ENCODE measurements at regions not wholly inside any gene's neighbourhood (a gene's known extent, or its start where the extent isn't known, plus 50 kb on each side); places are given as distances from the start of the nearest gene placed in this dataset.

- Histone ChIP-seq H4K20me1 (ENCODE audit: insufficient read depth, low read length) (no peaks in the 10 kb centered on the region), H3K4me2 (ENCODE audit: low read length) (no peak overlapping the region), H3K9me3 (ENCODE audit: low read length) (no peaks in the 10 kb centered on the region), H3K4me3 (ENCODE audit: low read depth, low read length, poor library complexity, severe bottlenecking) (no peak overlapping the region), H3K4me1 (ENCODE audit: insufficient read depth, low read length, poor library complexity, severe bottlenecking) (no peaks in the 10 kb centered on the region), H3K79me2 (ENCODE audit: insufficient read depth, low read depth, low read length) (no peaks in the 10 kb centered on the region), H3K36me3 (ENCODE audit: insufficient read depth, low read length) (no peaks in the 10 kb centered on the region), H2AFZ (ENCODE audit: low read length) (no peak overlapping the region), H3K27ac (ENCODE audit: low read depth, low read length, poor library complexity, severe bottlenecking) (no peak overlapping the region), H3K9me2 (ENCODE audit: insufficient read depth, low read length) (no peaks in the 10 kb centered on the region)
- POLR2A ChIA-PET: interaction anchor here (1.5 kb wide), 1 partner anchor 8 kb away, joined by 3 read pairs; no protein-coding TSS in a partner anchor
- CTCF ChIA-PET (ENCODE audit: unreplicated experiment): no interaction called here
- intact Hi-C loops (cut with micrococcal nuclease; ENCODE audit: unreplicated experiment): no loop called here
- no peak for DNase-seq (ENCODE audit: low spot score)
- no peak for TF ChIP-seq CTCF (conservative IDR thresholded peaks at IDR 0.05; ENCODE audit: low read length)
- TF ChIP-seq EZH2phosphoT487 (IDR thresholded peaks at IDR 0.05; ENCODE audit: borderline replicate concordance, low read depth, low read length): no peak
- no TSS peak for BruUV-seq (replicated peaks)
Observed at GRCh38 chr15:39502611-39503195, 78.2 kb upstream of the THBS1 start.

DNA sequence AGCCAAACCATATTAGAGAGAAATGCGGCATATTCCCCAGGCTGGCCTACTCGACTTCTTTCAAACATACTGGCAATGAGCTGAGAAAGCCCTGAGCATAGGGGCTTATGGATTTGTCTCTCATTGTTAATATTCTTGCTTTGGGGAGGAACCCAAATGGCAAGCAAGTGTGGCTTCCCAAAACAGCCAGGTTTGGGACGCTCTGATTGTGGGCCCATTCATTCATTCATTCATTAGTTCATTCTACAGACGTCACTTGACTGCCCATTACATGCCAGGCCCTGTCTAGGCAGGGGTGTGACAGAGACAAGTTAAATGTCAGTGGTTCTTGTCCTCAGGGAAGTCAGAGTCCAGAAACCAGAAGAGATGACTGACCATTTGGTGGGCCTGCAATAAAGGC lies 77.4 kb upstream of the THBS1 start:
- ChIA-PET POLR2A (interaction anchor here (1.5 kb wide), 1 partner anchor 9 kb away, joined by 3 read pairs; no protein-coding TSS in a partner anchor), CTCF (ENCODE audit: unreplicated experiment) (interaction anchor here (0.6 kb wide), 1 partner anchor 1168 kb away, joined by 3 read pairs; no protein-coding TSS in a partner anchor)
- no peaks in the 10 kb centered on the region for H4K20me1 ChIP-seq (ENCODE audit: insufficient read depth, low read length)
- H3K27ac ChIP-seq (ENCODE audit: low read depth, low read length, poor library complexity, severe bottlenecking): no peak overlapping the region
- H3K36me3 ChIP-seq (ENCODE audit: insufficient read depth, low read length): no peaks in the 10 kb centered on the region
- H3K79me2 ChIP-seq (ENCODE audit: insufficient read depth, low read depth, low read length): no peaks in the 10 kb centered on the region
- no TSS peak for BruUV-seq (replicated peaks)
- H3K9me3 ChIP-seq (ENCODE audit: low read length): no peaks in the 10 kb centered on the region
- H3K4me1 ChIP-seq (ENCODE audit: insufficient read depth, low read length, poor library complexity, severe bottlenecking): no peaks in the 10 kb centered on the region
- no peaks in the 10 kb centered on the region for H3K9me2 ChIP-seq (ENCODE audit: insufficient read depth, low read length)
- intact Hi-C loops (cut with micrococcal nuclease; ENCODE audit: unreplicated experiment): no loop called here
- no peak overlapping the region for H3K4me3 ChIP-seq (ENCODE audit: low read depth, low read length, poor library complexity, severe bottlenecking)
- no peak for DNase-seq (ENCODE audit: low spot score)
- H3K4me2 ChIP-seq (ENCODE audit: low read length): no peak overlapping the region
- TF ChIP-seq CTCF (conservative IDR thresholded peaks at IDR 0.05; ENCODE audit: low read length) (no peak), EZH2phosphoT487 (IDR thresholded peaks at IDR 0.05; ENCODE audit: borderline replicate concordance, low read depth, low read length) (no peak)
- no peak overlapping the region for H2AFZ ChIP-seq (ENCODE audit: low read length)

DNA sequence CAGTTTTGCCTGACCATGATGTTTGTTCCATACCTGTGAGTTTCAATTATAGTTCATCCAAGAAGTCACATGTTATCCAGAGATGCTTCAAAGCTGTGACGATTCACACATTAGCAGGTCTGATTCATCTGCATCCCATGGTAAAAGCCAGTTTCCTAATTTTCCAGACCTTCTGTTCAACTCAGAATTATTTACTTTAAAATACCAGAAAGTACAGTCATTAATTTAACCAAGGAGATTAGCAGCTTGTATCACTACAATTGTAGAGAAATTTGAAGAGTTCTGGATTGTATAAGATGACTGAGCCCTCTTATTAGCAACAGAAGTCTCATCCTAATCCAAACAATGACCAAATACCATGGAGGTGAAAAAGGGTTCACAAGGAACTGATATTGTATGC lies 76.1 kb upstream of the THBS1 start:
- DNase-seq (ENCODE audit: low spot score): no peak
- Histone ChIP-seq H3K36me3 (ENCODE audit: insufficient read depth, low read length) (no peaks in the 10 kb centered on the region), H3K9me2 (ENCODE audit: insufficient read depth, low read length) (no peaks in the 10 kb centered on the region), H3K4me1 (ENCODE audit: insufficient read depth, low read length, poor library complexity, severe bottlenecking) (no peaks in the 10 kb centered on the region), H3K4me3 (ENCODE audit: low read depth, low read length, poor library complexity, severe bottlenecking) (no peak overlapping the region), H3K27ac (ENCODE audit: low read depth, low read length, poor library complexity, severe bottlenecking) (no peak overlapping the region), H2AFZ (ENCODE audit: low read length) (no peak overlapping the region), H3K79me2 (ENCODE audit: insufficient read depth, low read depth, low read length) (no peaks in the 10 kb centered on the region), H4K20me1 (ENCODE audit: insufficient read depth, low read length) (no peaks in the 10 kb centered on the region), H3K4me2 (ENCODE audit: low read length) (no peak overlapping the region), H3K9me3 (ENCODE audit: low read length) (no peaks in the 10 kb centered on the region)
- CTCF ChIA-PET (ENCODE audit: unreplicated experiment): no interaction called here
- intact Hi-C loops (cut with micrococcal nuclease; ENCODE audit: unreplicated experiment): no loop called here
- no TSS peak for BruUV-seq (replicated peaks)
- no peak for TF ChIP-seq EZH2phosphoT487 (IDR thresholded peaks at IDR 0.05; ENCODE audit: borderline replicate concordance, low read depth, low read length)
- no peak for TF ChIP-seq CTCF (conservative IDR thresholded peaks at IDR 0.05; ENCODE audit: low read length)
- POLR2A ChIA-PET: no interaction called here

All from OCI-LY7 (cell line).